NCI-H526 treated with DMSO at 0.1 percent for 48 hours (cell line): ENCODE measurements at regions not wholly inside any gene's neighbourhood (a gene's known extent, or its start where the extent isn't known, plus 50 kb on each side); places are given as distances from the start of the nearest gene placed in this dataset.

Source experiments
- DNase-seq: peaks from one replicate; lab custom pipeline; 2025; lab: John Stamatoyannopoulos, UW

DNA sequence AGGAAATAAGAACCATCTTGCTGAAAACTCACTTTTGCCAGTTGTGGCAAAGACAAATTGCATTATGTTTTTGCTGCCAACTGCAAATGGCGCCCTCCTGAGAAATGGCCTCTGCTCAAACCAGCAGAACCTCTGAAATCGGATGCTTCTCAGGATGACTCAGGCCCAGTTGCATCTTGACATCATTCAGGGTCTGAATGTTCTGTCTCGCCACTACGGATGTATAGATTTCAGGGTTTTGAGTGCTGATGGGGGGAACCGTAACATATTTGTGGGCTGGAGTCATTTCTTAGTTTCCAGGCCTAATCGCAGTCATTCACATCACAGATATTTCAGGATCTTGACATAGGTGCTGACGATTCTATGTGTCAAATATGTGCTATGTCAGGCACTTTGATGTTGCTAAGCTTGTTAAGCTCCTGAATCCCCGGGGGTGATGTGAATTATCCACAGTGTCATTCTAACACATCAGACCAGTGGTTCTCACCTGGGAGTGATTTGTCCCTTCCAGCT is 207.1 kb downstream of the NFATC2 start:
- DNase-seq, result no peak

DNA sequence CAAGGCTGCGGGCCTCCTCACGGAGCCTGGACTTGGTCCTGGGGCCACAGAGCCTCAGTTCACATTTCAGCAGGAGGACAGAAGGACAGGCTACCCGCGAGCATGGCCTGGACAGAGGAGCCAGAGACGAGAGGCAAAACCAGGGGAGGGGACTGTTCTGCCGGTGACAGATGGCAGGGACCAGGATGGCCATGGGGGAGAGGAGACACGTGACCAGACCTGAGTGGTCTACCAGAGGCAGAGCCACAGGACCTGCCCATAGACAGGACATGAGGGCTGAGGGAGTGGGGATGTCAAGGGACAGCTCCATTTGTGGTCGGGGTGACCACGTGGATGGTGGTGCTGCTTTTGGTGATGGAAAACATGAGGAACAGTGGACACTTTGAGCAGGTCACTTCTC is 207.9 kb downstream of the NFATC2 start:
- DNase-seq, result no peak

- DNase-seq, result no peak
Measured at GRCh38 chr20:51333971-51334370, 208.5 kb downstream of the NFATC2 start.

DNA sequence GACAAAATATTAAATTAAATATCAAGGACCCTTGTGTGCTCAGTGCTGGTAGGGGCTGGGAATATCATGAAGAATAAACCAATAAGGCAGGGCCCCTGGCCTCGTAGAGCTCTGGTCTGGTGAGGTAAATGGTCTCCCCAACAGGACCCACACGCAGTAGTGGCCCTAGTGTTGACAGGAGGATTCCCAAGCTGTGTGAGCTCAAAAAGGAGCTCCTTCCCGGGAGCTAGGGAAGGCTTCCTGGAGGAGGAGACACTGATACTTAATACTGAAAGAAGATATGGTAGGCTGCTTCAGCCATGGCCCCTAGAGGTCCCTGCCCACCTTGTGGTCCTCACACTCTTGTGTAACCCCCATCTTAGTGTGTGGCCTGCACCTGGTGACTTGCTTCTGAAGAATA is 209.1 kb downstream of the NFATC2 start:
- no peak for DNase-seq

DNA sequence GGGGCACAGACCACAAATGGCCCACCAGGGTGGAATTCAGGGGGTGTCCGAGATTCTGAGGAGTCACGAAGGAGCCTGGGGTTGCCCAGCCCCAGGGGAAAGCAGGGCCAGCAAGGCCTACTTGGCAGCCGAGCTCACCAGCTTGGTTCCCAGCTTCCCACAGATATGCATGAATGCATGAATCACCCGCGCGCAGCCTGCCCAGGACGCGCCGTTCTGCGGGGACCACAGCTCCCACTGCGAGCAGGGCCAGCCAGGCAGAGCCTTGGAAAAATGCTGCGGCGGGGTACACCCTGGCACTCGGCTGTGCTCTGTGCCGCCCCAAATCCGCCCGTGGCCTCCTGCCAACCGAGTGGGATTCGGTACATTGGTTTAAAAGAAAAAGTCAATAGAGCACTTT is 211.0 kb downstream of the NFATC2 start:
- no peak for DNase-seq

GRCh38 chr20:51329845-51330244 is 212.7 kb downstream of the NFATC2 start:
- DNase-seq, result no peak

DNA sequence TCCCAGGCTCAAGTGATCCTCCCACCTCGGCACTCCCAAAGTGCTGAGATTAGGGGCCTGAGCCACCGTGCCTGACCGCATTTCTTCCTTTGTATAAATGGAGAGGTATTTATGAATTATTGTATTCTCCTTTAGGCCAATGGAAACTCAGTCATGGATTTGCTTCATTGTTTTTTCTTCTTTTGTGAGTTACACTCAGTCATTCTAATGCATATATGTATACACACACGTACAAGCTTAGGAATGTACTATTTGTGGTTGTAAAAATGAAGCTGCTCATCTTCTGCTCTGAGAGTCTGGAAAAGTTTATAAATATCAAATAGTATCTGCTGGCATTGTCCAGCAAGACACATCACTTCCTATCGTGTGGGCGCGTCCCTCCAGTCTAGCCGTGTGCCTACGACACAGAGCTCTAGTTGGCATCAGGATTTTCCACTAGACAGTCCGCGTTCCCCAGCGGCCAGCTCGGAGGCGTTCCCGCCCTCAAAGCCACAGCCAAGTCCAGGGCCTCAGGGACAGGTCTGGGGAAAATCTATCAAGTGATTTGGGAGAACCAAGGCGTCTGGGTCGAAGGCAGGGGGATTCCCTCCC is 215.2 kb downstream of the NFATC2 start:
- no peak for DNase-seq

GRCh38 chr20:51326201-51326819 is 216.2 kb downstream of the NFATC2 start:
- no peak for DNase-seq

- no peak for DNase-seq
Measured at GRCh38 chr20:51322164-51322707, 220.3 kb downstream of the NFATC2 start.

DNA sequence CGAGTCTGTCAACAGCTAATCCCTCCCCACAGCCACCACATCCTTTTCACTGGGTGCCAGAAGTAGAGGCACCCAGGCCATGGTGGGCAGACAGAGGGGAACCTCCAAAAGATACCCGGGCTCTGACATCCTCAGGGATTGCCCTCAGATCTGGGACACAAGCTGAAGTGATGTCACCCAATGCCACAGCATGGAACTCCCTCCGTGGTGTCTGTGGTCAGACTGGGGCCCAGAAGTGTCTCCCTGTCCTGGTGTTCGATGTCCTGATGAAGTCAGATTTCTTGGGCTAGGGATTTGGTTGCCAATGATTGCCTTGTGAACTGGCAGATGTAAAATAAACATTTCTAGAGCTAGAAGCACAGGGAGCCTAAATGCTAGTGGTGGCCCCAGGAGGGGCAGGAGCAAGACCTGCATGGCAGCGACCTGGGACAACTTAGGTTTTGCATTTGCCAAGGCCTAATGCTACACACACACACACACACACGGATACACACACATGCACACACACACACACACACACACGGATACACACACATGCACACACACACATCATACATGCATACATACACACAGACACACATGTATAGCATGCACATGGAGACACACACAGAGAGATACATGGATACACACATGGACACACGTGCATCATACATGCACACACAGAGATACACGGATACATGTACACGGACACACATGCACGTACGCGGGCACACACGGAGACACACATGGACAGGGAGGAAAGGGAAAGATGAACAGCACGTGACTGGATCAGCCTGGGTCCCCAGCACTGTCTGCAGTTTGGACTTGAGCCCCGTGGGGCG is 221.0 kb downstream of the NFATC2 start:
- DNase-seq, result no peak

DNA sequence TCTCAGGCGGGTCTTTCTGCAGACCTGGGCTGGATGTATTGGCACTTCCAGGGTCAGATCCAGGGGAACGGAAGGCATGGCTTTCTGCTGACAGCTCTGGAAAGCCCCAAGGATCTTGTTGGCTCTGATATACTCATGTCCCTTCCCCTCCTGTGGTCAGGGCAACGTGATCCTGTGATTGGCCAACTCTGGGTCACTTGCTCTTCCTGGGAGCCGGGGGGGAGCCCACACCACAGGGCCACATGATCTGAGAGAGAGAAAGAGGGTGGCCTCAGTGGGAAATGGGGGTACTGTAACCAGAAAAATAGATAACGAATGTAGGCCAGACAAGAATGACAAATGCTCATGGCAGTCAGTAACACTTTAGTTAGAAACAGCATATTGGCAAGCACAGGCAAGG is 223.0 kb downstream of the NFATC2 start:
- DNase-seq, result no peak

DNA sequence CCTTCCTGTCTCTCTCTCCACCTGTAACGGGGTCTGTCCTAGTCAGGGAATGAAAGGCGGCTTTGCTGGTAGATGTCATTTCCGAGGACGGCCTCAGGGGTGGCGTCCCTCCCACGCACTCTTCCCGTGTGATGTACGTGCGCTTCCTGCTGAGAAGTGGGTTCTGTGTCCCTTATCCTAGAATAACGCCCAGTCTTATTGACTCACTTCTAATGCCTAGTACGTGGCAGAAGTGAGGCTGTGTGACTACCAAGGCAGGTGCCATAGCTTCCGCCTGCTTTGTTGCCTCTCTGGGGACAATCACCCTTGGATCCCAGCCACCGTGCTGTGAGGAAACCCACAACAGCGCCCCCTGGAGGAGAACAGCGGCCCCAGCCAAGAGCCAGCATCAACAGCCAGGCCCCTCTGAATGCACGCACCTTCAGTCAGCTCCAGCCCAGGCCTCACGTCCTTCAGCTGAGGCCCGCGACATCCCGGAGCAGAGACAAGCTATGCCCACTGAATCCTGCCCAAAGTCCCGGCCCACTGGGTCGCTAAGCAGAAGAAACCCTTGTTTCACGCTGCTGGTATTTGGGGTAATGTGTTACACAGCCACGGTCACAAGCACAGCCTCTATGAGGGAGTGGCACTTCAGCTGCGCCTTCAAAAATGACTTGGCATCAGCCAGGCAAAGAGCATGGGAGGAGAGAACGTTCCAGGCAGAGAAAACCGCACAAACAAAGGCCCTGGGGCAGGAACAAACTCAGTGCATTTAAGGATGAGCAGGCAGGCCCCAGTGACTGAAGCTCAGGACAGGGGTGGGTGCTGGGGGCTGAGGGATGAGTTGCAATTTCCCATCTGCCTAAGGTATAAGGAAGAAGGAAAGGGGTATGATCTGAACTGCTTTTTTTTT is 224.2 kb downstream of the NFATC2 start:
- DNase-seq, result peak; percentile 7

DNA sequence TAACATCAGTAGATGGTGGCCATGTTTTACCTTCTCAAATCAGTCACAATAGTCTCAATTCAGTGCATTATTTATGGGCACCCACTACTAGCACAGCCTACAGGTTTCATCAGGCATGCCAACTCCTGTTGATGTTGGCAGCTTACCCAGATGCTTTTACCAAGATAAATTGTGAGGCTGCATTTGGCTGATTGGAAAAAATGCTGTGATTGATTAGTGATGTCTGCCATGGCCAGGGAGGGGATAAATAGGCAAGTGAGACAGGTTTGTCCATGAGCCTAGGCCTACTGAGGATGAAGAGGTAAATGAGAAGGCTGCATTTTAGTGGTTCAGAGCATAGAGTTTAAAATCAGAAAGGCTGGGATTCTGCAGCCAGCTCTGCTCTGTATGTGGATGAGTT is 227.1 kb downstream of the NFATC2 start:
- no peak for DNase-seq

GRCh38 chr20:51313358-51313827 is 229.1 kb downstream of the NFATC2 start:
- DNase-seq, result no peak

GRCh38 chr20:51312480-51312783 is 230.1 kb downstream of the NFATC2 start:
- DNase-seq, result no peak

DNA sequence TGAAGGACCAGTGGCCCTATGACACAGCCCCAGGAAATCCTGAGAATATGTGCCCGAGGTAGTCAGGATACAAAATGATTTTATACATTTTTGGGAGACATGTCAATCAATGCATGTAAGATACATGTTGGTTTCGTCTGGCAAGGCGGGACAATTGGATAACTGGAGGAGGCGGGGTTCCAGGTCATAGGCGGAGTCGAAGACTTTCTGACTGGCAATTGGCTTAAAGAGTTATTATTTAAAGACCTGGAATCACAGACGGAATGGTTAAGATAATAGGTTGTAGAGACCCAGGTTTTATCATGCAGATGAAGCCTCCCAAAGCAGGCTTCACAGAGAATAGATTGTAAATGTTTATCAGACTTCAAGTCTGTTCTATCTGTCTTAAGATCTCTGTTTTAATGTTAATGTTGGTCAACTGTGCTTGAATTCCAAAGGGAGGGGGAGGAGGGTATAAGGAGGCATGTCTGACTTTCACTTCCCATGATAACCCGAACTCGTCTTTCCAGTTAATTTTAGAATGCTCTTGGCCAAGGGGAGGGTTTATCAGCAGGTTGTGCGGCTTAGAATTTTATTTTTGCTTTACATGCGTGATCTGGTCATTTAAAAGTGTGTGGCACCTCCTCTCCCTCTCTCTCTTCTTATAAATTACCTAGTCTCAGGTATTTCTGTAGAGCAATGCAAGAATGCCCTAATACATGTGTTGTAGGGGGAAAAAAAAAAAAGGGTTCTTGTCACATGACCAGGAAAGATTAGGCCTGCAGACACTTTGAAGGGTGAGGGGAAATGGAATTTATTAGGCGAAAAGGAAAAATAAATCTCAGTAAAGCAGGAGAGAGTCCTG is 230.7 kb downstream of the NFATC2 start:
- no peak for DNase-seq

- DNase-seq, result no peak
Measured at GRCh38 chr20:51310216-51310615, 232.3 kb downstream of the NFATC2 start.

DNA sequence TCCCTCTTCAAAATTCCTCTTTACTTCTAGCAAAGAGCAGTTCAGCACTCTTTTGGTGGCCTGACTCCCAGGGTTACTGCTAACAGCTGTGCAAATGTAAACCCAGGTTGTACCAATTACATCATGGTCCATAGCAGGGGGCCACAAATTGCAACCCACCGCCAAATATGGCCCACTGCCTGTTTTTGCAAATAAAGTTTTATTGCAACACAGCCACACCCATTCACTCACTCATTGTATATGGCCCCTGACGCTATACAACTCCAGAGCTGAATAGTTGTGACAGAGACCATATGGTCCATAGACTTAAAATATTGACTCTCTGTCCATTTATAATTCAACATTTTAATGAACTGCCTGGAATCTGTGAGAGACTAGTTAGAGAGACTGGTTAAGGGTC is 233.4 kb downstream of the NFATC2 start:
- no peak for DNase-seq

GRCh38 chr20:51306521-51307358 is 235.8 kb downstream of the NFATC2 start:
- peak; percentile 58 for DNase-seq

DNA sequence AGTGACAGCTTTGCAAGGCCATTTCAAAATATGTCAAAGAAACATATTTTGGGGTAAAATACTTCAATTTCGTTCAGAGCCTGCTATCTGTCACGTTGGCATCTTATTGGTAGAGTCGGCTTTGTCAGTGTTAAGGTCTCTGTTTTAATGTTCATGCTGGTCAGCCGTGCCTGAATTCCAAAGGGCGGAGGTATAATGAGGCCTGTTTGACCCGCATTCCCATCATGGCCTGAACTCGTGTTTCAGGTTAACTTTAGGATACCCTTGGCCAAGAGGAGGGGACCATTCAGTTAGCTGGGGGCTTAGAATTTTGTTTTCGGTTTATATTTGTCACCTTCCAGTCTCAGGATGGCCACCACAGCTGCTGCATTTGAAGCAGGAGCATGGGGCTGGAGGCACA is 236.4 kb downstream of the NFATC2 start:
- DNase-seq, result no peak
